MM.1S (cell line): ENCODE measurements at regions not wholly inside any gene's neighbourhood (a gene's known extent, or its start where the extent isn't known, plus 50 kb on each side); places are given as distances from the start of the nearest gene placed in this dataset.

Source experiments
- DNase-seq: peaks from one replicate; pipeline ENCODE4 v3.0.0-alpha.2; 2015
- H2AFZ ChIP-seq: fragments of 300-600 bp; sonication (generic); 2 replicates; pipeline ENCODE4 v1.6.0; 2016; ENCODE audit warnings: antibody characterized with exemption, low read length
- H3F3A ChIP-seq: fragments of 300-600 bp; sonication (generic); 2 replicates; pipeline ENCODE4 v1.6.1; 2016; ENCODE audit warnings: mild to moderate bottlenecking, antibody characterized with exemption, low read length, moderate library complexity, mixed read lengths; ENCODE audit not compliant: insufficient read depth
- H3K27ac ChIP-seq: fragments of 300-600 bp; sonication (generic); 2 replicates; pipeline ENCODE4 v1.5.1; 2016; ENCODE audit warnings: mild to moderate bottlenecking, low read length
- H3K27me3 ChIP-seq: fragments of 300-600 bp; sonication (generic); replicated peaks from 2 replicates; pipeline ENCODE4 v1.6.0; 2016; ENCODE audit warnings: low read length; ENCODE audit not compliant: insufficient read depth
- H3K36me3 ChIP-seq: fragments of 300-600 bp; sonication (generic); replicated peaks from 2 replicates; pipeline ENCODE4 v1.6.1; 2016; ENCODE audit warnings: mild to moderate bottlenecking, low read length, mixed read lengths; ENCODE audit not compliant: insufficient read depth
- H3K4me1 ChIP-seq: fragments of 300-600 bp; sonication (generic); 2 replicates; pipeline ENCODE4 v1.6.1; 2016; ENCODE audit warnings: low read length, mixed read lengths
- H3K4me2 ChIP-seq: fragments of 300-600 bp; sonication (generic); 2 replicates; pipeline ENCODE4 v1.6.0; 2016; ENCODE audit warnings: low read depth, low read length
- H3K4me3 ChIP-seq: fragments of 300-600 bp; sonication (generic); 2 replicates; pipeline ENCODE4 v1.5.1; 2016; ENCODE audit warnings: low read length, mixed read lengths
- H3K79me2 ChIP-seq: fragments of 300-600 bp; sonication (generic); 2 replicates; pipeline ENCODE4 v1.6.1; 2016; ENCODE audit warnings: mixed run types, low read length, mixed read lengths
- H3K9ac ChIP-seq: fragments of 300-600 bp; sonication (generic); 2 replicates; pipeline ENCODE4 v1.6.1; 2016; ENCODE audit warnings: low read length, mixed read lengths
- H3K9me2 ChIP-seq: fragments of 300-600 bp; sonication (generic); replicated peaks from 2 replicates; pipeline ENCODE4 v1.6.1; 2016; ENCODE audit warnings: mild to moderate bottlenecking, low read length, mixed read lengths; ENCODE audit not compliant: insufficient read depth
- H3K9me3 ChIP-seq: fragments of 300-600 bp; sonication (generic); replicated peaks from 2 replicates; pipeline ENCODE4 v1.6.1; 2016; ENCODE audit warnings: mild to moderate bottlenecking, low read length, mixed read lengths; ENCODE audit not compliant: insufficient read depth
- H4K20me1 ChIP-seq: fragments of 300-600 bp; sonication (generic); 2 replicates; pipeline ENCODE4 v1.6.1; 2016; ENCODE audit warnings: mild to moderate bottlenecking, low read length, moderate library complexity, mixed read lengths; ENCODE audit not compliant: insufficient read depth
- EZH2 ChIP-seq: fragments of 300-600 bp; sonication (generic); optimal IDR thresholded peaks from 2 replicates; pipeline ENCODE3; 2017; ENCODE audit warnings: low read depth, mild to moderate bottlenecking, antibody characterized with exemption, low read length, mixed read lengths
- EZH2phosphoT487 ChIP-seq: fragments of 300-600 bp; sonication (generic); IDR thresholded peaks from 2 replicates; pipeline ENCODE4 v1.6.1; 2018; ENCODE audit warnings: antibody characterized with exemption, low read length
- TF ChIP-seq, protein P1 (sequence below): fragments of 300-600 bp; sonication (generic); IDR thresholded peaks from 2 replicates; pipeline ENCODE4 v1.5.1; 2016; ENCODE audit warnings: antibody characterized with exemption, low read length, mixed read lengths

DNA sequence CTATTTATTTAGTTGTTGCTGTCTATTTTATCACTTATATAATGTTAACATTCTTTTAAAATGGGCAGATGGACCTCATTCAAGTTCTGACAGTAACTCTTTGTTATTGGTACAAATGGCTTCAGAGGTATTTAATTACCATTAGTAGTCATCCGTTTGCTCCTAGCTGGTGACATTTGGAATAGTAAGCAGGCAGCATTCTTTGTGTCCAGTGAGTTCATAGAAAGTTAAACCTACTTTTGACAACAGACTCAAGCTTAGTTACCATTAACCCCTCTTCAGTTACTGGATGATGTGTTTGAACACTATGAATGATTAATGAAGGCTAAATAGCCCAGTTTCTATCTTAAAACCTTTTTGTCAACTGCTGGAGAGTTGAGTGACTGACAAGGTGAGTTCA lies 500.7 kb upstream of the ATP11B start:
- Histone ChIP-seq H3K9me2 (no peaks in the 10 kb centered on the region), H3K4me1 (no peaks in the 10 kb centered on the region), H3K79me2 (no peaks in the 10 kb centered on the region), H3K27me3 (no peaks in the 10 kb centered on the region), H4K20me1 (no peaks in the 10 kb centered on the region), H3F3A (no peaks in the 10 kb centered on the region), H3K9me3 (no peaks in the 10 kb centered on the region), H3K27ac (no peak overlapping the region), H2AFZ (no peak overlapping the region), H3K9ac (no peak overlapping the region), H3K36me3 (no peaks in the 10 kb centered on the region), H3K4me2 (no peak overlapping the region), H3K4me3 (no peak overlapping the region)
- no peak for TF ChIP-seq EZH2phosphoT487
- TF ChIP-seq, protein P1, sequence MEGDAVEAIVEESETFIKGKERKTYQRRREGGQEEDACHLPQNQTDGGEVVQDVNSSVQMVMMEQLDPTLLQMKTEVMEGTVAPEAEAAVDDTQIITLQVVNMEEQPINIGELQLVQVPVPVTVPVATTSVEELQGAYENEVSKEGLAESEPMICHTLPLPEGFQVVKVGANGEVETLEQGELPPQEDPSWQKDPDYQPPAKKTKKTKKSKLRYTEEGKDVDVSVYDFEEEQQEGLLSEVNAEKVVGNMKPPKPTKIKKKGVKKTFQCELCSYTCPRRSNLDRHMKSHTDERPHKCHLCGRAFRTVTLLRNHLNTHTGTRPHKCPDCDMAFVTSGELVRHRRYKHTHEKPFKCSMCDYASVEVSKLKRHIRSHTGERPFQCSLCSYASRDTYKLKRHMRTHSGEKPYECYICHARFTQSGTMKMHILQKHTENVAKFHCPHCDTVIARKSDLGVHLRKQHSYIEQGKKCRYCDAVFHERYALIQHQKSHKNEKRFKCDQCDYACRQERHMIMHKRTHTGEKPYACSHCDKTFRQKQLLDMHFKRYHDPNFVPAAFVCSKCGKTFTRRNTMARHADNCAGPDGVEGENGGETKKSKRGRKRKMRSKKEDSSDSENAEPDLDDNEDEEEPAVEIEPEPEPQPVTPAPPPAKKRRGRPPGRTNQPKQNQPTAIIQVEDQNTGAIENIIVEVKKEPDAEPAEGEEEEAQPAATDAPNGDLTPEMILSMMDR, result no peak
- TF ChIP-seq EZH2, result no peak
- DNase-seq, result no peak

DNA sequence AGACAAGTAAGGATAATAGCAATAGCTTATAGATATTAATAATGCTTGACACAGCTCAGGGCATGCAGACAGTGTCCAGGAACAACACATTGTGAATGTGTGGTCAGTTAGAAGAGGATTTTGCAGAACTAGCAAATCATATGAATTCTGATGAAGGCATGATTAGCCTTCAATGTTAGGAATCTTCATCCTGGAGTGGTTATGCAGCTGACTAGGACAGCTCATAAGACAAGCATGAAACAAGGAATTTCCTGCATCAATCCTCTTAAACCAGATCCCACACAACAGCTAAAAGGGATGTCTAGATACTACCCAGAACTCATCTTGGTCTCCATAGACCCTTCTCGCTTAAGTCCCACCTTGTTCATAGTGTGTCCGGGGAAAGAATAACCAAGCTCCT lies 499.0 kb upstream of the ATP11B start:
- DNase-seq, result no peak

DNA sequence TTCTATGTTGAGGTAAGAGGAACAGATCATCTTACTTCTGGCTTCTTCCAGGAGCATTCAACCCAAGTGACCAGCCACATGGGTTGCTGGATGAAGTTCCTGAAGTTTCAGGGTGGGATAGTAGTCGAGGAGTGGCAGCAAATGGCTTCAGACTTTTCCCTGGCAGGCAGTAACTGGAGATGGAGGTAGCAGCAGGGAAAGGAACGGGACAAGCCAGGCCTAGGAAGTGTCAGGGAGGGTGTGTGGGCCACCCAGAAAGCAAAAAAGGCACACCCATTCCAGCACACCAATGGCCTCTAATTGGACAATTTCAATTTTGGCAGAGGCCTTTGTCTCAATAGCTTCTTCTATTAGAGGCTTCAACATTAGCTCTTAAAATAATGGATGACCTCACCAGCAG lies 498.6 kb upstream of the ATP11B start:
- DNase-seq, result no peak
- Histone ChIP-seq H3K9me3 (no peaks in the 10 kb centered on the region), H3K36me3 (no peaks in the 10 kb centered on the region), H3K79me2 (no peaks in the 10 kb centered on the region), H3K4me1 (no peaks in the 10 kb centered on the region), H3K27me3 (no peaks in the 10 kb centered on the region), H3K4me3 (no peak overlapping the region), H3F3A (no peaks in the 10 kb centered on the region), H3K27ac (no peak overlapping the region), H3K4me2 (no peak overlapping the region), H3K9ac (no peak overlapping the region), H3K9me2 (no peaks in the 10 kb centered on the region), H4K20me1 (no peaks in the 10 kb centered on the region), H2AFZ (no peak overlapping the region)
- no peak for TF ChIP-seq EZH2phosphoT487
- no peak for TF ChIP-seq EZH2
- TF ChIP-seq, protein P1, result no peak

More for the DNA sequence above, 499.0 kb upstream of the ATP11B start:
- H3K4me3 ChIP-seq, result no peak overlapping the region
- H3K9me2 ChIP-seq, result no peaks in the 10 kb centered on the region
- no peaks in the 10 kb centered on the region for H3K27me3 ChIP-seq
- H3K9ac ChIP-seq, result no peak overlapping the region
- no peaks in the 10 kb centered on the region for H3K79me2 ChIP-seq
- no peaks in the 10 kb centered on the region for H3K9me3 ChIP-seq
- H3K4me1 ChIP-seq, result no peaks in the 10 kb centered on the region
- no peaks in the 10 kb centered on the region for H3F3A ChIP-seq
- TF ChIP-seq, protein P1, result no peak
- TF ChIP-seq EZH2, result no peak
- no peak for TF ChIP-seq EZH2phosphoT487
- no peaks in the 10 kb centered on the region for H4K20me1 ChIP-seq
- no peak overlapping the region for H2AFZ ChIP-seq
- no peak overlapping the region for H3K4me2 ChIP-seq
- no peaks in the 10 kb centered on the region for H3K36me3 ChIP-seq
- no peak overlapping the region for H3K27ac ChIP-seq
